ENCODE measurements at regions not wholly inside any gene's neighbourhood (a gene's known extent, or its start where the extent isn't known, plus 50 kb on each side); places are given as distances from the start of the nearest gene placed in this dataset.

DNA sequence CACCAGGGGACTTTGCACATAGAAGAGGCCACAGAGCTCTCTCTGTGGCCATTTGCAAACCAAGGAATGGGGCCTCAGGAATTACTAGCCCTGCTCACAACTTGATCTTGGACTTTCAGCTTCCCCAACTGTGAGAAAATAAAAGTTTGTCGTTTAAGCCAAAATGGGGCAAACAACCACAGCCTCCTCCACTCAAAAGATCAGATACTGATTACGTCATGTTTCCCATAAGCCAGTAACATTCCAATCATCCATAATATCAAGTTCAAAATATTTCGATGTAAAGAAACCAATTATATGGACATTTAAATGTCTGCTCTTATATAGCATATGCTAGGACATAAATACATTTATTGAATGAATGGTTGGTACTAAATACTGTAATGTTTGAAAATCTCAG, 307.5 kb upstream of the HAND2 start:
- TF ChIP-seq POLR2A (IDR thresholded peaks at IDR 0.05), result no peak
- TF ChIP-seq, protein P1, sequence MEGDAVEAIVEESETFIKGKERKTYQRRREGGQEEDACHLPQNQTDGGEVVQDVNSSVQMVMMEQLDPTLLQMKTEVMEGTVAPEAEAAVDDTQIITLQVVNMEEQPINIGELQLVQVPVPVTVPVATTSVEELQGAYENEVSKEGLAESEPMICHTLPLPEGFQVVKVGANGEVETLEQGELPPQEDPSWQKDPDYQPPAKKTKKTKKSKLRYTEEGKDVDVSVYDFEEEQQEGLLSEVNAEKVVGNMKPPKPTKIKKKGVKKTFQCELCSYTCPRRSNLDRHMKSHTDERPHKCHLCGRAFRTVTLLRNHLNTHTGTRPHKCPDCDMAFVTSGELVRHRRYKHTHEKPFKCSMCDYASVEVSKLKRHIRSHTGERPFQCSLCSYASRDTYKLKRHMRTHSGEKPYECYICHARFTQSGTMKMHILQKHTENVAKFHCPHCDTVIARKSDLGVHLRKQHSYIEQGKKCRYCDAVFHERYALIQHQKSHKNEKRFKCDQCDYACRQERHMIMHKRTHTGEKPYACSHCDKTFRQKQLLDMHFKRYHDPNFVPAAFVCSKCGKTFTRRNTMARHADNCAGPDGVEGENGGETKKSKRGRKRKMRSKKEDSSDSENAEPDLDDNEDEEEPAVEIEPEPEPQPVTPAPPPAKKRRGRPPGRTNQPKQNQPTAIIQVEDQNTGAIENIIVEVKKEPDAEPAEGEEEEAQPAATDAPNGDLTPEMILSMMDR (IDR thresholded peaks at IDR 0.05), result no peak

Measured in right lobe of liver (tissue), 4 donors.